ENCODE measurements at regions not wholly inside any gene's neighbourhood (a gene's known extent, or its start where the extent isn't known, plus 50 kb on each side); places are given as distances from the start of the nearest gene placed in this dataset.
A peak's percentile ranks its signal among the peaks of the same experiment; 100 is the strongest.
"Not testable (repeated sequence)": the region's sequence is repeated elsewhere in the genome, so short reads cannot be mapped to it uniquely, and the experiment has no call there.

DNA sequence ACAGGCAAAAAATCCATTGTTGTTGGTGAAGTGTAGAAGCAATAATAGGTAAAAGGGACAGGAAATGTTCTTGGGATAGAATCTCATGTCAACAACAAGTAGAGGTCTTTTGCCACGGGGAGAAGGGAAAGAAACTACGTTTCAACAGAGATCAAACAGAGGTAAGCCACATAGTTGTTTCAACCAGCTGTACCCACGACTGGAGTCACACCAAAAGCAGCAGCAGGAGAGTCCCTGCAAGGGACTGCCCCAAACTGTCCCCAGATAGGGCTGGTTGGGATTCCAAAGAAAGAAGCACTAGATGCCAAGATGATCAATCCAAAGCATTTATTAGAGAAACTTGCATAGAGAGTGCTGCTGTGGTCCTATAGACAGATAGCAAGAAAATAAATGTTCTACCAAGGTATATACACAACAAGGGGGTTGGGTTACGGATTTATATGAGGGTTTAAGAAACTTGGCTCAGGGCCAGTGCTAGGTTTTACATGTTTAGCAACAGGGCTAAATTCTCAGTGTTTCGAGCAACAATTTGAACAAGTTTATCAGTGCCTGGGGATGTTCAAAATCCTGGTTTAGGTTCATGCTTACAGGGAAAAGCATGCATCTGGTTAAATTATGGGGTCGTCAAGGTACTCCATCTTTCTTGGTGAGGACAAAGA, 466.5 kb downstream of the MMUT start:
- no peaks in the 10 kb centered on the region for H3K36me3 ChIP-seq
- H3K4me3 ChIP-seq (ENCODE audit: low read depth, low read length): no peak overlapping the region
- no peaks in the 10 kb centered on the region for H3K9me3 ChIP-seq
- DNase-seq: no peak
- H3K4me1 ChIP-seq: peaks cover 8% of the 10 kb centered on the region
- no peaks in the 10 kb centered on the region for H3K27me3 ChIP-seq
- TF ChIP-seq, protein P1, sequence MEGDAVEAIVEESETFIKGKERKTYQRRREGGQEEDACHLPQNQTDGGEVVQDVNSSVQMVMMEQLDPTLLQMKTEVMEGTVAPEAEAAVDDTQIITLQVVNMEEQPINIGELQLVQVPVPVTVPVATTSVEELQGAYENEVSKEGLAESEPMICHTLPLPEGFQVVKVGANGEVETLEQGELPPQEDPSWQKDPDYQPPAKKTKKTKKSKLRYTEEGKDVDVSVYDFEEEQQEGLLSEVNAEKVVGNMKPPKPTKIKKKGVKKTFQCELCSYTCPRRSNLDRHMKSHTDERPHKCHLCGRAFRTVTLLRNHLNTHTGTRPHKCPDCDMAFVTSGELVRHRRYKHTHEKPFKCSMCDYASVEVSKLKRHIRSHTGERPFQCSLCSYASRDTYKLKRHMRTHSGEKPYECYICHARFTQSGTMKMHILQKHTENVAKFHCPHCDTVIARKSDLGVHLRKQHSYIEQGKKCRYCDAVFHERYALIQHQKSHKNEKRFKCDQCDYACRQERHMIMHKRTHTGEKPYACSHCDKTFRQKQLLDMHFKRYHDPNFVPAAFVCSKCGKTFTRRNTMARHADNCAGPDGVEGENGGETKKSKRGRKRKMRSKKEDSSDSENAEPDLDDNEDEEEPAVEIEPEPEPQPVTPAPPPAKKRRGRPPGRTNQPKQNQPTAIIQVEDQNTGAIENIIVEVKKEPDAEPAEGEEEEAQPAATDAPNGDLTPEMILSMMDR (IDR thresholded peaks at IDR 0.05; ENCODE audit: low read depth, low read length): no peak

DNA sequence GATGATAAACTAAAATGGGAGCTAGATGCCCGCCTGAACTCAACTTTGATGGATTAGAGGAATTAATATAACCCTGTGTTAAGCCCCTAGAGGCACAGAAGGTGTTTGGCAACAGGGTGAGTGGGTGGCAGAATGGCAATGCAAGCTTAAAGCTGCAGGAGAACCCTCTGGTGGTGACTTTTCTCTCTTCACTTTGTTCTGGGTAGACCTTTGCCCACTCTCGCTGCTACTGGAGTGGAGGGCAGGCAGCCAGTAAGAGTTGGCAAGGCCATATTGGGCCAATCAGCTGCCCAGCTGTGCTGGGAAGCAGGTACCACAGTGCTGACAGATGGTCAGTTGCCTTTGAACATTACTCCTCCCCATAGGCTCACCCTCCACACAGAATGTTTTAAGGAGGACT, 468.2 kb downstream of the MMUT start:
- no peaks in the 10 kb centered on the region for H3K9me3 ChIP-seq
- DNase-seq: no peak
- H3K4me1 ChIP-seq: no peaks in the 10 kb centered on the region; the same call in 1 of the 2 replicates
- no peak overlapping the region for H3K4me3 ChIP-seq (ENCODE audit: low read depth, low read length)
- no peaks in the 10 kb centered on the region for H3K27me3 ChIP-seq
- H3K36me3 ChIP-seq: no peaks in the 10 kb centered on the region
- TF ChIP-seq, protein P1 (IDR thresholded peaks at IDR 0.05; ENCODE audit: low read depth, low read length): peak; percentile 23; the same call in 1 of the 2 replicates

DNA sequence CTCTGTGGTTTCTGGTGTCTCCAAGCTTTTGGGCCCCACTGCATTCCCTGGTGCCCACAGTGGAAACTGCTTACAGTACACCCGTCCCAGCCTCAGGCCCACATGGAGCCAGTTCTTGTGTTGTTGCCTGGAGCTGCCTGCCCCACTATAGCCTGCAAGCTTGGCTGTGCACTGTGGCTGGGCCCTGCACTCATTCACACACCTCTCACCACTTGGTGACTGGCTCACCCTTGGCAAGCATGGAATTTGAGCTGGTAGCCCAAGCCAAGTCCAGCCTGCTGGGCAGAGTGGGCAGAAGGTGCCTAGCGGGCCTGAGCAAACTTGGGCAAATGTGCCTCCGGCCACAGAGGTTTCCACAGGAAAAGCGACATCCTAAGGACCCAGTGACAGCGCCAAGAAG, 472.3 kb downstream of the MMUT start:
- Histone ChIP-seq H3K9me3 (no peaks in the 10 kb centered on the region), H3K36me3 (no peaks in the 10 kb centered on the region), H3K4me1 (no peaks in the 10 kb centered on the region; the same call in 1 of the 2 replicates), H3K27me3 (no peaks in the 10 kb centered on the region), H3K4me3 (ENCODE audit: low read depth, low read length) (no peak overlapping the region)
- DNase-seq: no peak
- TF ChIP-seq, protein P1 (IDR thresholded peaks at IDR 0.05; ENCODE audit: low read depth, low read length): no peak

DNA sequence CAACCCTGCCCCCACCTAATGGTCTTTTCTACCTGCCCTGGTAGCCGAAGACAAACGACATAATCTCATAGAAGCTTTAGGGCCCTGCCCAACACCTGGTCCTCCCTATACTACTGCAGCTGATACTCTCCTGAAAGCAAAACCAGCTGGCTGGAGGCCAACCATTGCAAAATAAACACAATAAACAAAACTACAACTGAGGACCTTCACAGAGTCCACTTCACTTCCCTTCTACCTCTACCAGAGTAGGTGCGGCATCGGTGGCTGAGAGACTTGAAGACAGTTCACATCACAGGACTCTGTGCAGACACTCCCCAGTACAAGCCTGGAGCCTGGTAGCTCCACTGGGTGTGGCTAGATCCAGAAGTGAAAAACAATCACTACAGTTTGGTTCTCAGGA, 476.2 kb downstream of the MMUT start:
- Histone ChIP-seq H3K36me3 (no peaks in the 10 kb centered on the region), H3K4me3 (ENCODE audit: low read depth, low read length) (no peak overlapping the region), H3K9me3 (no peaks in the 10 kb centered on the region), H3K4me1 (no peaks in the 10 kb centered on the region), H3K27me3 (no peaks in the 10 kb centered on the region)
- TF ChIP-seq, protein P1 (IDR thresholded peaks at IDR 0.05; ENCODE audit: low read depth, low read length): no peak
- DNase-seq: no peak

DNA sequence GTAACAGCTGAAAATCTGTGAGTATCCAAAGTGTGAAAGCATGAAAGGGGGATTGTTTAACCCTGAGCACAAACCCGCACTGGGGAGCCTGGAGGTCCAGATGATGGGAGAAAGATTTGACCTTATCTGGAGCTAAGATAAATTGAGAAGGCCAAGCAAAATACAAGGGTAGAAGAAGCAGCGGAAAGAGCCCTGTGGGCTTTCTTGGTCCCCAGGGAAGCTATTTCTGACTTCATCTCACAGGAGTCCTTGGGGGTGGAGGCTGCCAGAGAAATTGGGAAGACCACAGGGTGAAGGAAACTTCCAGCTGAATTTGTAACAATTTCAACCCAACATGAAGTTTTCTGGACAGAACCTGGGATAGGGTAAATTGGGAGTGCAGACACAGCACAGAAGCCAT, 476.9 kb downstream of the MMUT start:
- Histone ChIP-seq H3K36me3 (no peaks in the 10 kb centered on the region), H3K4me1 (no peaks in the 10 kb centered on the region), H3K27me3 (no peaks in the 10 kb centered on the region), H3K4me3 (ENCODE audit: low read depth, low read length) (no peak overlapping the region), H3K9me3 (no peaks in the 10 kb centered on the region)
- TF ChIP-seq, protein P1 (IDR thresholded peaks at IDR 0.05; ENCODE audit: low read depth, low read length): no peak
- DNase-seq: no peak

DNA sequence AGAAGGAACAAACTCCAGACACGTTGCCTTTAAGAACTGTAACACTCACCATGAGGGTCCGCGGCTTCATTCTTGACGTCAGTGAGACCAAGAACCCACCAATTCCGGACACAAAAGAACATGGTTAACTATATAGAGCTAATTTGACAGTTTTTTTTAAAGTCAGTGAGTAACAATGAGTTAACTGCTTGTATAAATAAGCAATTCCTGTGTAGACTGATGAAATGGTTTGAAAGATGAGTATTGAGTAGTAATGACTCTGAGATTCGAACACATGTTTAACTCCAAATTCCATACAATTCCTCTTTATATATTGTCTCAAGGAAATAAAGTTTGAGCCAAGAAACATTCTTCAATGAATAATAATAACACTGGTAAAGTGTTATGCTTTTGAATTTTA, 478.0 kb downstream of the MMUT start:
- Histone ChIP-seq H3K4me1 (no peaks in the 10 kb centered on the region), H3K36me3 (no peaks in the 10 kb centered on the region), H3K4me3 (ENCODE audit: low read depth, low read length) (no peak overlapping the region), H3K27me3 (no peaks in the 10 kb centered on the region), H3K9me3 (no peaks in the 10 kb centered on the region)
- no peak for DNase-seq
- TF ChIP-seq, protein P1 (IDR thresholded peaks at IDR 0.05; ENCODE audit: low read depth, low read length): no peak

DNA sequence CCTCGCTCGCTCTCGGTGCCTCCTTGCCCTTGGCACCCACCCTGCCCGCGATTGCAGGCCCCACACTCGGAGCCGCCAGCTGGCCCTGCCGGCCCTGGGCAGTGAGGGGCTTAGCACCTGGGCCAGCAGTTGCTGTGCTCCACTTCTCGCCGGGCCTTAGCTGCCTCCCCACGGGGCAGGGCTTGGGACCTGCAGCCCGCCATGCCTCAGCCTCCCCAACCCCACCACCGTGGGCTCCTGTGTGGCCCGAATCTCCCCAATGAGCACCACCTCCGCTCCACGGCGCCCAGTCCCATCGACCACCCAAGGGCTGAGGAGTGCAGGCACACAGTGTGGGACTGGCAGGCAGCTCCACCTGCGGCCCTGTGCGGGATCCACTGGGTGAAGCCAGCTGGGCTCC, 479.1 kb downstream of the MMUT start:
- H3K27me3 ChIP-seq; H3K4me1 ChIP-seq; H3K36me3 ChIP-seq; DNase-seq; H3K4me3 ChIP-seq (ENCODE audit: low read depth, low read length); H3K9me3 ChIP-seq: not testable (repeated sequence)
